HG02852 (cell line): ENCODE measurements at regions not wholly inside any gene's neighbourhood (a gene's known extent, or its start where the extent isn't known, plus 50 kb on each side); places are given as distances from the start of the nearest gene placed in this dataset.
"Not testable (repeated sequence)": the region's sequence is repeated elsewhere in the genome, so short reads cannot be mapped to it uniquely, and the experiment has no call there.

Source experiments
- ATAC-seq: cut with Tn5 transposase; IDR thresholded peaks from one replicate; pipeline ENCODE4 v1.9.1; 2021; ENCODE audit warnings: mild to moderate bottlenecking, moderate library complexity; ENCODE audit not compliant: unreplicated experiment

GRCh38 chrX:46178763-46179162, 366.5 kb downstream of the ZNF674 start:
- ATAC-seq: no peak

GRCh38 chrX:46173159-46173558, 372.1 kb downstream of the ZNF674 start:
- ATAC-seq: no peak

GRCh38 chrX:46171457-46171856, 373.8 kb downstream of the ZNF674 start:
- ATAC-seq: not testable (repeated sequence)

- ATAC-seq: no peak
Measured at GRCh38 chrX:46169808-46170207, 375.4 kb downstream of the ZNF674 start.

GRCh38 chrX:46168254-46168653, 377.0 kb downstream of the ZNF674 start:
- no peak for ATAC-seq

- ATAC-seq: no peak
Measured at GRCh38 chrX:46165866-46166265, 379.4 kb downstream of the ZNF674 start.

- no peak for ATAC-seq
Measured at GRCh38 chrX:46165411-46165810, 379.8 kb downstream of the ZNF674 start.

GRCh38 chrX:46152756-46153155, 392.5 kb downstream of the ZNF674 start:
- ATAC-seq: no peak

GRCh38 chrX:46151332-46151731, 393.9 kb downstream of the ZNF674 start:
- ATAC-seq: not testable (repeated sequence)

- ATAC-seq: no peak
Measured at GRCh38 chrX:46144566-46144965, 400.7 kb downstream of the ZNF674 start.

GRCh38 chrX:46140272-46140671, 404.9 kb downstream of the ZNF674 start:
- no peak for ATAC-seq

- no peak for ATAC-seq
Measured at GRCh38 chrX:46130247-46130646, 415.0 kb downstream of the ZNF674 start.

- no peak for ATAC-seq
Measured at GRCh38 chrX:46125111-46125510, 420.1 kb downstream of the ZNF674 start.

- ATAC-seq: no peak
Measured at GRCh38 chrX:46117234-46117633, 428.0 kb downstream of the ZNF674 start.

- not testable (repeated sequence) for ATAC-seq
Measured at GRCh38 chrX:46087310-46087709, 457.9 kb downstream of the ZNF674 start.

GRCh38 chrX:46080121-46080520, 465.1 kb downstream of the ZNF674 start:
- not testable (repeated sequence) for ATAC-seq

- ATAC-seq: no peak
Measured at GRCh38 chrX:46072791-46073190, 472.4 kb downstream of the ZNF674 start.

- ATAC-seq: no peak
Measured at GRCh38 chrX:46072372-46072771, 472.8 kb downstream of the ZNF674 start.

- no peak for ATAC-seq
Measured at GRCh38 chrX:46070421-46070820, 474.8 kb downstream of the ZNF674 start.

GRCh38 chrX:46059316-46059715, 485.9 kb downstream of the ZNF674 start:
- no peak for ATAC-seq

- ATAC-seq: no peak
Measured at GRCh38 chrX:46044486-46044885, 500.7 kb downstream of the ZNF674 start.

- ATAC-seq: no peak
Measured at GRCh38 chrX:46040001-46040400, 505.2 kb downstream of the ZNF674 start.

GRCh38 chrX:46039526-46039925, 505.7 kb downstream of the ZNF674 start:
- ATAC-seq: no peak

- no peak for ATAC-seq
Measured at GRCh38 chrX:46036508-46036907, 508.7 kb downstream of the ZNF674 start.
